ENCODE measurements at regions not wholly inside any gene's neighbourhood (a gene's known extent, or its start where the extent isn't known, plus 50 kb on each side); places are given as distances from the start of the nearest gene placed in this dataset.

GRCh38 chr15:93614386-93615104 is 525.5 kb upstream of the RGMA start:
- no peak for DNase-seq

- no peak for DNase-seq
Observed at GRCh38 chr15:93613386-93613785, 524.4 kb upstream of the RGMA start.

- DNase-seq = no peak
Observed at GRCh38 chr15:93612953-93613352, 523.9 kb upstream of the RGMA start.

GRCh38 chr15:93610944-93611343 is 521.9 kb upstream of the RGMA start:
- DNase-seq = no peak

GRCh38 chr15:93608643-93609148 is 519.7 kb upstream of the RGMA start:
- DNase-seq = no peak

- no peak for DNase-seq
Observed at GRCh38 chr15:93603550-93603949, 514.5 kb upstream of the RGMA start.

GRCh38 chr15:93587059-93587521 is 498.1 kb upstream of the RGMA start:
- DNase-seq = no peak

- DNase-seq = no peak
Observed at GRCh38 chr15:93585012-93585411, 496.0 kb upstream of the RGMA start.

GRCh38 chr15:93583968-93584367 is 495.0 kb upstream of the RGMA start:
- DNase-seq = no peak

- DNase-seq = no peak
Observed at GRCh38 chr15:93583552-93583951, 494.5 kb upstream of the RGMA start.

- DNase-seq = no peak
Observed at GRCh38 chr15:93570527-93570926, 481.5 kb upstream of the RGMA start.

- DNase-seq = no peak
Observed at GRCh38 chr15:93566762-93567161, 477.8 kb upstream of the RGMA start.

GRCh38 chr15:93565201-93565600 is 476.2 kb upstream of the RGMA start:
- no peak for DNase-seq

- DNase-seq = no peak
Observed at GRCh38 chr15:93563218-93563617, 474.2 kb upstream of the RGMA start.

- DNase-seq = no peak
Observed at GRCh38 chr15:93562395-93563123, 473.5 kb upstream of the RGMA start.

- DNase-seq = no peak
Observed at GRCh38 chr15:93557696-93558095, 468.7 kb upstream of the RGMA start.

- DNase-seq = no peak
Observed at GRCh38 chr15:93553167-93553935, 464.3 kb upstream of the RGMA start.

- DNase-seq = no peak
Observed at GRCh38 chr15:93543093-93543492, 454.1 kb upstream of the RGMA start.

GRCh38 chr15:93527374-93528050 is 438.5 kb upstream of the RGMA start:
- peak; percentile 26 for DNase-seq

- DNase-seq = peak; percentile 18
Observed at GRCh38 chr15:93524432-93524831, 435.4 kb upstream of the RGMA start.

- peak; percentile 20 for DNase-seq
Observed at GRCh38 chr15:93523481-93523880, 434.5 kb upstream of the RGMA start.

- DNase-seq = no peak
Observed at GRCh38 chr15:93520206-93520605, 431.2 kb upstream of the RGMA start.

- no peak for DNase-seq
Observed at GRCh38 chr15:93519599-93519998, 430.6 kb upstream of the RGMA start.
